Suppressor macrophage (primary cell): ENCODE measurements at regions not wholly inside any gene's neighbourhood (a gene's known extent, or its start where the extent isn't known, plus 50 kb on each side); places are given as distances from the start of the nearest gene placed in this dataset.

Experiments used
- DNase-seq, 4 experiments: peaks; one replicate each; pipeline ENCODE4 v3.0.0-alpha.2; 2020 to 2022

- DNase-seq: no peak
Observed at GRCh38 chr2:118265873-118266455, 177.7 kb downstream of the INSIG2 start.

- no peak for DNase-seq
Observed at GRCh38 chr2:118264232-118264990, 176.1 kb downstream of the INSIG2 start.

- no peak for DNase-seq
Observed at GRCh38 chr2:118257696-118258095, 169.4 kb downstream of the INSIG2 start.

- DNase-seq: no peak
Observed at GRCh38 chr2:118255771-118256372, 167.6 kb downstream of the INSIG2 start.

GRCh38 chr2:118255301-118255700 is 167.0 kb downstream of the INSIG2 start:
- no peak for DNase-seq

GRCh38 chr2:118254116-118254515 is 165.8 kb downstream of the INSIG2 start:
- no peak for DNase-seq

GRCh38 chr2:118251427-118251826 is 163.2 kb downstream of the INSIG2 start:
- no peak for DNase-seq

- no peak for DNase-seq
Observed at GRCh38 chr2:118250463-118250862, 162.2 kb downstream of the INSIG2 start.

- peak in 3 of 4 experiments; percentile 27 to 60 (median 51) for DNase-seq
Observed at GRCh38 chr2:118250001-118250400, 161.7 kb downstream of the INSIG2 start.

GRCh38 chr2:118249531-118249930 is 161.3 kb downstream of the INSIG2 start:
- DNase-seq: peak in 2 of 4 experiments; percentile 23 to 26

GRCh38 chr2:118246726-118247125 is 158.5 kb downstream of the INSIG2 start:
- no peak for DNase-seq

GRCh38 chr2:118246079-118246478 is 157.8 kb downstream of the INSIG2 start:
- no peak for DNase-seq

- no peak for DNase-seq
Observed at GRCh38 chr2:118244686-118245085, 156.4 kb downstream of the INSIG2 start.

GRCh38 chr2:118243031-118243430 is 154.8 kb downstream of the INSIG2 start:
- peak; percentile 32 to 55 (median 50) for DNase-seq

- peak in 3 of 4 experiments; percentile 29 to 41 (median 39) for DNase-seq
Observed at GRCh38 chr2:118242216-118242615, 153.9 kb downstream of the INSIG2 start.

GRCh38 chr2:118241128-118241527 is 152.9 kb downstream of the INSIG2 start:
- no peak for DNase-seq

- DNase-seq: no peak
Observed at GRCh38 chr2:118240276-118240675, 152.0 kb downstream of the INSIG2 start.

GRCh38 chr2:118239284-118239683 is 151.0 kb downstream of the INSIG2 start:
- DNase-seq: no peak

- no peak for DNase-seq
Observed at GRCh38 chr2:118237451-118237850, 149.2 kb downstream of the INSIG2 start.

- no peak for DNase-seq
Observed at GRCh38 chr2:118232796-118233195, 144.5 kb downstream of the INSIG2 start.

GRCh38 chr2:118232391-118232790 is 144.1 kb downstream of the INSIG2 start:
- no peak for DNase-seq

- no peak for DNase-seq
Observed at GRCh38 chr2:118231759-118232158, 143.5 kb downstream of the INSIG2 start.

GRCh38 chr2:118227698-118228508 is 139.6 kb downstream of the INSIG2 start:
- DNase-seq: no peak
